ENCODE measurements at regions not wholly inside any gene's neighbourhood (a gene's known extent, or its start where the extent isn't known, plus 50 kb on each side); places are given as distances from the start of the nearest gene placed in this dataset.

- TF ChIP-seq, protein P1, sequence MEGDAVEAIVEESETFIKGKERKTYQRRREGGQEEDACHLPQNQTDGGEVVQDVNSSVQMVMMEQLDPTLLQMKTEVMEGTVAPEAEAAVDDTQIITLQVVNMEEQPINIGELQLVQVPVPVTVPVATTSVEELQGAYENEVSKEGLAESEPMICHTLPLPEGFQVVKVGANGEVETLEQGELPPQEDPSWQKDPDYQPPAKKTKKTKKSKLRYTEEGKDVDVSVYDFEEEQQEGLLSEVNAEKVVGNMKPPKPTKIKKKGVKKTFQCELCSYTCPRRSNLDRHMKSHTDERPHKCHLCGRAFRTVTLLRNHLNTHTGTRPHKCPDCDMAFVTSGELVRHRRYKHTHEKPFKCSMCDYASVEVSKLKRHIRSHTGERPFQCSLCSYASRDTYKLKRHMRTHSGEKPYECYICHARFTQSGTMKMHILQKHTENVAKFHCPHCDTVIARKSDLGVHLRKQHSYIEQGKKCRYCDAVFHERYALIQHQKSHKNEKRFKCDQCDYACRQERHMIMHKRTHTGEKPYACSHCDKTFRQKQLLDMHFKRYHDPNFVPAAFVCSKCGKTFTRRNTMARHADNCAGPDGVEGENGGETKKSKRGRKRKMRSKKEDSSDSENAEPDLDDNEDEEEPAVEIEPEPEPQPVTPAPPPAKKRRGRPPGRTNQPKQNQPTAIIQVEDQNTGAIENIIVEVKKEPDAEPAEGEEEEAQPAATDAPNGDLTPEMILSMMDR (IDR thresholded peaks at IDR 0.05), result no peak
- TF ChIP-seq, protein P2, sequence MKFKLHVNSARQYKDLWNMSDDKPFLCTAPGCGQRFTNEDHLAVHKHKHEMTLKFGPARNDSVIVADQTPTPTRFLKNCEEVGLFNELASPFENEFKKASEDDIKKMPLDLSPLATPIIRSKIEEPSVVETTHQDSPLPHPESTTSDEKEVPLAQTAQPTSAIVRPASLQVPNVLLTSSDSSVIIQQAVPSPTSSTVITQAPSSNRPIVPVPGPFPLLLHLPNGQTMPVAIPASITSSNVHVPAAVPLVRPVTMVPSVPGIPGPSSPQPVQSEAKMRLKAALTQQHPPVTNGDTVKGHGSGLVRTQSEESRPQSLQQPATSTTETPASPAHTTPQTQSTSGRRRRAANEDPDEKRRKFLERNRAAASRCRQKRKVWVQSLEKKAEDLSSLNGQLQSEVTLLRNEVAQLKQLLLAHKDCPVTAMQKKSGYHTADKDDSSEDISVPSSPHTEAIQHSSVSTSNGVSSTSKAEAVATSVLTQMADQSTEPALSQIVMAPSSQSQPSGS (CRISPR knock-in tag; IDR thresholded peaks at IDR 0.05; ENCODE audit: borderline replicate concordance, low read depth), result no peak
- TF ChIP-seq, protein P3, sequence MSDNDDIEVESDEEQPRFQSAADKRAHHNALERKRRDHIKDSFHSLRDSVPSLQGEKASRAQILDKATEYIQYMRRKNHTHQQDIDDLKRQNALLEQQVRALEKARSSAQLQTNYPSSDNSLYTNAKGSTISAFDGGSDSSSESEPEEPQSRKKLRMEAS (CRISPR knock-in tag; IDR thresholded peaks at IDR 0.05), result no peak
- TF ChIP-seq GABPB1 (CRISPR knock-in tag; IDR thresholded peaks at IDR 0.05) (no peak), CBFB (CRISPR knock-in tag; IDR thresholded peaks at IDR 0.05; ENCODE audit: low read depth) (no peak), PREB (CRISPR knock-in tag; IDR thresholded peaks at IDR 0.05; ENCODE audit: borderline replicate concordance) (no peak), ESRRA (CRISPR knock-in tag; IDR thresholded peaks at IDR 0.05; ENCODE audit: borderline replicate concordance) (no peak), NR2C2 (CRISPR knock-in tag; IDR thresholded peaks at IDR 0.05) (no peak), ARID4B (CRISPR knock-in tag; IDR thresholded peaks at IDR 0.05; ENCODE audit: borderline replicate concordance) (no peak), TP53 (CRISPR knock-in tag; IDR thresholded peaks at IDR 0.05) (no peak), ZBTB21 (CRISPR knock-in tag; IDR thresholded peaks at IDR 0.05; ENCODE audit: borderline replicate concordance) (no peak), CREB1 (CRISPR knock-in tag; IDR thresholded peaks at IDR 0.05) (no peak), ZNF263 (CRISPR knock-in tag; IDR thresholded peaks at IDR 0.05; ENCODE audit: low read depth) (no peak), FOXP1 (CRISPR knock-in tag; IDR thresholded peaks at IDR 0.05; ENCODE audit: borderline replicate concordance) (no peak)
Measured at GRCh38 chrX:88378406-88378805, 368.6 kb upstream of the CPXCR1 start.

Measured in WTC11 (cell line).